HUDEP-2 (cell line): ENCODE measurements at regions not wholly inside any gene's neighbourhood (a gene's known extent, or its start where the extent isn't known, plus 50 kb on each side); places are given as distances from the start of the nearest gene placed in this dataset.

Experiments used
- DNase-seq, 76 experiments: peaks; one replicate each; lab custom pipeline; 2025; ENCODE audit not compliant: unreplicated experiment in 76 of 76; lab: John Stamatoyannopoulos, UW

- peak in 6 of 76 experiments; percentile 7 to 47 (median 14) for DNase-seq
Measured at GRCh38 chr6:170024940-170025339, 265.9 kb downstream of the DLL1 start.

GRCh38 chr6:170023620-170024521 is 267.0 kb downstream of the DLL1 start:
- no peak for DNase-seq

GRCh38 chr6:170022827-170023619 is 267.9 kb downstream of the DLL1 start:
- peak in 3 of 76 experiments; percentile 9 to 28 (median 26) for DNase-seq

DNA sequence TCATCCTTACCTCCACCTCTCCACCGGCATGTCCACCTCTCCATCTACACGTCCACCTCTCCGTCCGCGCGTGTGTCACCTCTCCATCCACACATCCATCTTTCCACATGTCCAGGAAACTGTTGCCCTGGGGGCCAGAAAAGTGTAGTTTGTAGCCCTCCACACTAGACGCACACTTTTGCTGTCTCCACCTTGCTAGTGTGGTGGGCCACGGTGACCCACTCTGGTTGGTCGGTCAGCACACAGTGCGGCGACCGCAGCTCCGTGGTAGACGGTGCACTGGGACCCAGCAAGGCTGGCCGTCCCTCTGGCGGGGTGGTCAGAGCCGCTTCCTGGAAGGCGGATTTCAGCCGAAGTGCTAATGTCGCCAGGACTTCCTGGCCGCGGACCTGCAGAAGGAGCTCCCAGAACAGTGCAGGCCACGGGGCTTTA is 268.6 kb downstream of the DLL1 start:
- DNase-seq: no peak

DNA sequence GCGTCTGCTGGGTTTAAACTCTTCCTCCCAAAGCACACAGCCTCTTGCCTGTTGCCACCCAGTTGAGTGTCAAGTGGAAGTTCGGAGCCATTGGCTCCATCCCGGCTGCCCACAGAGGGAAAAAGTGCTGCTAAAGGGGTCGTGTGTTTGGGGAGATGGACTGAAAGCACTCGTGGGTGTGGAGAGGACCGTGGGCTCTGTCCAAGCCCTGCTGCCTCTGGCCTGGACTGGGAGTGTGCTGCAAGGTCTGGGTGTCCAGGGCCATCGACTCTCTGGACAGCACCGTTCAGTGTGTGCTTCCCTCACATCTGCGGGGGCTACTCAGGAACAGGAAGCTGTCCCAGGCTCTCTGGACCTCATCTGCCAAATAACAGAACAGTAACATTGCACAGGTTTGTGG is 269.3 kb downstream of the DLL1 start:
- no peak for DNase-seq

DNA sequence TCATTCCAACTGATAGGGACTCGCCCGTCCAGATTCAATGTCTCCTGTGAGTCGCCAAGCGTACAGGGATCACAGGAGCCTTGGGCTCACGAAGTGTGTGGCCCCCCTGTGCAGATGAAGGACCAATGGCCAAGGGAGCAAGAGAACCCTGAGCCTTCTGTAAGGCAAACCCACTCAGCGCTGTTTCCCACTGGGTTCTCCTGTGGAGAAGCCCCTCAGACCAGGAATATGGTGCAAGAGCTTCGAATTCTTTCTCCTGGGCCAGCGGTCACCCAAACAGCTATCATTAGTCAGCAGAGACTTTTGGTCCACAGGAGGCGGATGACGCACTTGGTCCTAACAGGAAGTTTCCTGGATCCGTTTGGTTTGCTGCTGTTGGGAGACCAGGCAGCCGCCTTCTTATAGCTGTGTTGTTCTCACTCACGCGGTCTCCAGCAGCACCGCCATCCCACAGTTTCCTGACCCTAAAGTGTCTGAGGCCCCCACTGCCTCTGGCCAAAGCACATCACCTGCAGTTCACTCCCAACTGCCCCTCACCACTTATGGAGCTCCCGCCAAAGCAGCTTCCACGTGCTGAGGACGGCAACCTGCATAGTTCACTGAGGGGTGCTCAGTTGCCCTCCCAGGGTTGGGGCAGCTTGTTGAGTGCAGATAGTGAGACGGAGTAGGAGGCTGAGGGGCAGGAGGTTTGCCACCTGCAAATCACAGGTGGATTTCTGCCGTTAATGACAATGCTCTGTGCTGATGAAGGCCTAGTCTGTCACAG is 268.6 kb downstream of the ERMARD start:
- no peak for DNase-seq

DNA sequence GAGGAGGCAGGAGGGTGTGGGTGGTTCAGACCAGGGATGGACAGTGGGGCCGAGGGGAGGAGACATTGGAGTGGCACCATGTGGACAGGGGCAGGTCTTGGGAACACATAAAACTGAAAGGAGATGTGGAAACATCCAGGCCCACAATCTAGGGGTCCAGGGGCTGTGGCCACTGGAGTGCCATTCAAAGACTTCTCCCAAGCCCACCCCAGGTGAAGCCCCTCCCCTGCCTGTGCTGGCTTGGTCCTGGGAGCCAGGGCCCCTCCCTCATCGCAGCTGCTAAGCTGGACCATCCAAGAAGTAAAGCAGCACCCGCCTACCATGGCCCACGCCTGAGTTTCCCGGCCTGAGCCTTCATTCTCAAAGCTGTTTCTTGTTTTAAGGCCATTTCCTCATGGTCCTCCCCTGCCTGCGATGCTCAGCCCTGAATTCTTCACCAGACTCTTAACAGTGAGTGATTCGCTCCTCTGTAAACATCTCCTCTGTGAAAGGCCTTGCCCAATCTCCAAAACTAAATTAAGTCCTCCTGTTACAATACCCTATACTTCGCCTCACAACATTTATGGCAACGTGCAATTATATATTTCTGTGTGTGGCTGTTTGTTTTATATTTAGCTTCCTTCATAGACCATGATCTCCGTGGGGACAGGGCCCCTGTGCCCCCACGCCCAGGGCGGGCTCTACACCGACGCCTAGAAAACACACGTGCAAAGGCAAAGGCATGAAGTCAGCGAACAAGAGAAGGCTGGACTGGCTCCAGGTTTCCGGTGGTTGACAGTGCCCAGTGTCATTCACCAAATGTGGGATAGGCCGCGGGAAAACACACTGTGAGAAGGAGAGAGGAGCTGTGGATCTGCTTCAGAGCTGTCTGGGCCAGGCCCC is 267.8 kb downstream of the ERMARD start:
- no peak for DNase-seq

- no peak for DNase-seq
Measured at GRCh38 chr6:170018422-170018935, 267.1 kb downstream of the ERMARD start.

DNA sequence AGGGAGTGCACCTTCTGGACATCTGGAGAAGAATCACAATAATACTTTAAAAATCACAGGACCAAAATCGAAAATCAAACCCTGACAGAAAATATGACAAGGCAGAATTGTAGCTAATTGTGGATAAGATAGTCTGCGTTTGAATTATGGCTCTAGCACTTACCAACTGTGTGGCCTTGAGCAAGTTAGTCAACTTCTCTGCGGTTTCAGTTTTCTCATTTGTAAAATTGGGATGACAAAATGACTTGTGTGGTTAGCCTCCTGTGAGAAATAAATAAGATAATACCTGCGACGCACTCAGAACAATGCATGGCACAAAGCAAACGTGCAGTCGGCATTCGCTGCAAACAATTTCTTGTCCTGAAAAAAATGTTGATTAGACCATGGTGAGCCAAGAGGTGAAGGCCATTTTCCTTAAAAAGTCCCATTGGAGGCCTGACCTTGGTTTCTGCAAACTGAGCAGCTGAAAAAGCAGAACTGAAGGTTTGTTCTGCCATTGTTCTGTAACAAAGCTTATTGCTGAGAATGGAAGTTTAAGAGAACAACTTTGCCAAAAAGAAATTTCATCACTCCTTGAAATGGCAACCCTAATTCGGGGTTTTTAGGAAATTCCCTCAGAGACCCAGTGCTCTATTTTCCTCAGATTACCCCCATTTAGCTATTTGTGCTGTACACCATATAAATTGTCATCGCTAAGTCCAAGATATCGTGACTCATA is 266.3 kb downstream of the ERMARD start:
- DNase-seq: no peak

- no peak for DNase-seq
Measured at GRCh38 chr6:170013815-170014214, 262.4 kb downstream of the ERMARD start.

GRCh38 chr6:170012037-170012330 is 260.6 kb downstream of the ERMARD start:
- no peak for DNase-seq

DNA sequence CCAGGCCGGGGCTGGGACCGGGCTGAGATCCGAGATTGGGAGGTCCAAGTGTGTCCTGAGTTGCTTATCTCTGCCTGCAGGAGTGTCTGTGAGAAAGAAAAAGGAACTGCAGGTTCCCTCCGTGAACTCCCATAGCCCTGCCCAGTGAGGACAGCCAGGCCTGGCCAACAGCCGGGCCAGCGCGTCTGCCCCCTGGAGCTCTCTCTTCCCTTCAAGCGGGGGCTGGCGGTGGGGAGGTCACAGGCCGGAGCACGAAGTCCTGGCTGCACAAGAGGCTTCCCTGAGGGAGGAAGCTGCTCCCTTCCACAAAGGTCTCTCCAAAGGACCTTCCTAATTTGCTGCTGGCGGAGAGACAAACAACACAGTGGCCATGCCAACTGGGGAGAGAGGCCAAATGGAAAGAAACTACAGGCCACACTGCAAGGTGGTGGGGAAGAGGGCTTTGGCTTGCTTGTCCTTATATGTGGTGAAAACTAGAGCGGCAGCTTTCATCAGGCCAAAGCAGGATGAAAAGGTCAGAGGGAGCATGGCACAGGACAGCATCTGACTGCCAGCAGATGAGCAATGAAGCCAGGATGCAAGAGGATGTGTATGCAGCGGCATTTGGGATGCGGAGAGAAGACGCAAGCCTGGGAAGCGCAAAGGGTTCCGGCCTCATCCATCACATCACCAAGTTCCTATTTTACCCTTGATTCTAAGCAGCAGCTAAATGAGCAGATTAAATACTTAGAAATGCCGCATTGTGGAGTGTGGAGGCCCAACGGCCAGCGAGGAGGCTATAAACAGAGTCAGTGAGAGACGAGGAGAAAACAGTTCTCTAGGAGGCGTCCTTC is 260.0 kb downstream of the ERMARD start:
- peak in 71 of 76 experiments; percentile 31 to 100 (median 96) for DNase-seq

DNA sequence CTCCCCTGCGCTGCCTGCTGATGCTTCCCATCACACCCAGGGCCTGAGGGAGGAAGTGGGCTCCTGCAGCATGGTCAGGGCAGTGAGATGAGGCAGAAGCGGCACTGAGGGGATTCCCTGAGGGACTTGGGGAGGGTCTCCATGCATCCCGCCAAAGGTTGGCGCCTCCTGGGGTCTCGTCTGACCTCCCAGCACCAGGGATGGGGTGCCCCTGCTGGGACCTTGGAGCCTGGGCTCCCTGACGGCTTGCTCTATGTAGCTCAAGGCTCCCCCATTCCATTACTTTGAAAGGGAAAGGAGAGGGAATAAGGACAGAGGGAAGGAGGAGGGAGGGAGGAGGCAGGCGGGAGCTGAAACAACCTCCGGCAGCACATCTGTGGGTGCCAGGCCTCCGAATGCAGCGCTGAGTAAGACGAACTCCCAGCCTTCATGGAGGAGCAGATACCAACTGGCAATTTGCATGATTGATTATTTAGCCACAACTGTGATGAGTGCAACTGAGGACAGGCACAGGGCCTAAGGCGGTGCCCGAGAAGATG is 259.3 kb downstream of the ERMARD start:
- DNase-seq: peak in 4 of 76 experiments; percentile 28 to 95 (median 83)

DNA sequence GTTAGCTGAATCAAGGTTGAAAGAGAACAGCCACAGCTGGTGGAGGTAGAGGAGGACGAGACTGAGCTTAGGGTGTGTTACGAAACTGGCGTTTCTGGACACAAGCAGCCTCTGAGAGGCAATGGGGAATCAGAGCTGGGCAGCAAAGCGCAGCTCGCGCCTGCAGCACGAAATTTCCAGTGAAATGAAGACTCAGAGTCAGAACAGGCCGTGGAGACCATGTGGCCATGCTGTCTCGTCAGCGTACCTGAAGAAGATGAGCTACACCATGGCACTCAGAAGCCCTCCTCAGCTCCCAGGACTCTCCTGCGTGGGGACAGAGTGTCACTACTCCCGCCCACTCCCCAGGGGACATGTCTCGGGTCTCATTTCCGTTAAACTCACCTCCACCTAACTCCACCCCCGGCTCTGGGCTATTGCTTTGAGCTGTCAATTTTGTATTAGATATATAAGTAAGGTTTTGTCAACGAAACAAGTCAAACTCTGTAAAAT is 256.9 kb downstream of the ERMARD start:
- no peak for DNase-seq

DNA sequence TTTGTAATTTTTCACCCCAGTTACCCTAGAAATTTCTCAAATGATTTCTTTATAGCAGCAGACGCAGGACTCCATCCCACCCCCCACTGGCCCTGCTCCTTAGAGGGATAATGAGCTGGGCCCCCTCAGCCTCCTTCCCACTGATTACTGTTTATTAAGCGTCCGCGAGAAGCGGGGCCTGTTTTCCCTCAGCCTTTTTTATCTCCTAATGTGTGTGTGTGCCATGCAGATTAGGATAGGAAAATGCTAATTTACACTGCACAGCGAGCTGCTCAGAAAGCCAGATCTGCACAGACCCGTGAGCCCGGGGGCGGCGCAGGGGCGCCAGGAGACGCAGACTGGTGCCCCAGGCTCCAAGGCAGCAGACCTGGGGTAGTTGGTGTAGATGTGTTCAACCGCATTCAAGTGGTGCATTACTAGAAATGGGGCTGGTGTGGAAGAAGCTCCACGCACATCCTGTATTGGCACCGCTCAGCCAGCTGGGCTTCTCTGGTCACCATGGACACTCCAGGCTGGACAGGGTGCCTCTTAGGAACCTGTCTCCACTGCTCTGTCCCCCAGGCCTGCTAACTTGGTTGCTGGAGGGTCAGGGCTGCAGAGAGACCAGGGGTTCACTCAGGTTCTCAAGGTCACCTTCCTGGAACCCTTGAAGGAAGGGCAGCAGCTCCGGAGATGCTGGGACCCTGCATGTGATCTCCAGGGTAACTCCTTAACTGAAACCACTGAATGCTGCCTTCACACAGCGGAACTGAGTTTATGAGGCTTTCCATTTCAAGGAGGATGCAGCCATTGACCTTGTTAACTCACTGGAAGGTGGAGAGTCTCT is 256.3 kb downstream of the ERMARD start:
- no peak for DNase-seq

- no peak for DNase-seq
Measured at GRCh38 chr6:170006900-170007467, 255.6 kb downstream of the ERMARD start.
